Liver (tissue), 8 donors: ENCODE measurements at regions not wholly inside any gene's neighbourhood (a gene's known extent, or its start where the extent isn't known, plus 50 kb on each side); places are given as distances from the start of the nearest gene placed in this dataset.

ENCODE experiments used
- DNase-seq: peaks from one replicate; pipeline ENCODE4 v3.0.0-alpha.2; 2017; ENCODE audit warnings: low spot score
- H3K27ac ChIP-seq, 2 donors: one replicate each; pipeline ENCODE4 v1.7.0; 2013; ENCODE audit warnings: inconsistent platforms in 2 of 2, low read length in 2 of 2, control low read depth in 1 of 2, low read depth in 1 of 2, mild to moderate bottlenecking in 1 of 2
- H3K27me3 ChIP-seq, 4 donors: one replicate each; pipeline versions ENCODE4 v1.6.1 to v1.7.0; 2013; ENCODE audit warnings: low read length in 3 of 4, inconsistent platforms in 1 of 4, mild to moderate bottlenecking in 1 of 4, moderate library complexity in 1 of 4; ENCODE audit not compliant: control insufficient read depth in 4 of 4, insufficient read depth in 4 of 4
- H3K36me3 ChIP-seq, 4 donors: one replicate each; pipeline versions ENCODE4 v1.6.1 to v1.7.0; 2013; ENCODE audit warnings: low read length in 3 of 4, mild to moderate bottlenecking in 3 of 4, low read depth in 1 of 4, moderate library complexity in 1 of 4; ENCODE audit not compliant: control insufficient read depth in 4 of 4, insufficient read depth in 3 of 4
- H3K4me1 ChIP-seq, 4 donors: one replicate each; pipeline versions ENCODE4 v1.6.1 to v1.7.0; 2013; ENCODE audit warnings: low read length in 3 of 4, mild to moderate bottlenecking in 3 of 4, moderate library complexity in 1 of 4; ENCODE audit not compliant: control insufficient read depth in 4 of 4, insufficient read depth in 4 of 4
- H3K4me3 ChIP-seq, 3 donors: one replicate each; pipeline versions ENCODE4 v1.6.1 to v1.7.0; 2013; ENCODE audit warnings: low read length in 3 of 3, control low read depth in 1 of 3, low read depth in 1 of 3, mild to moderate bottlenecking in 1 of 3
- H3K9ac ChIP-seq, 2 donors: one replicate each; pipeline ENCODE4 v1.7.0; 2013; ENCODE audit warnings: low read length in 2 of 2, mild to moderate bottlenecking in 2 of 2, moderate library complexity in 2 of 2, control low read depth in 1 of 2, low read depth in 1 of 2
- H3K9me3 ChIP-seq, 4 donors: one replicate each; pipeline versions ENCODE4 v1.6.1 to v1.7.0; 2013; ENCODE audit warnings: low read length in 3 of 4; ENCODE audit not compliant: control insufficient read depth in 4 of 4
- ATF3 ChIP-seq: IDR thresholded peaks from 2 replicates; pipeline ENCODE4 v1.6.1; 2016; ENCODE audit warnings: antibody characterized with exemption
- CTCF ChIP-seq: fragments of 150-350 bp; IDR thresholded peaks from 2 replicates; pipeline ENCODE4 v1.5.1; 2017; ENCODE audit warnings: improper control_type of control experiment, low read depth, low read length; ENCODE audit not compliant: missing input control
- EGR1 ChIP-seq, 2 donors: IDR thresholded peaks; 2 replicates each; pipeline ENCODE4 v1.6.1; 2016 to 2018; ENCODE audit warnings: antibody characterized with exemption in 2 of 2, low read depth in 2 of 2
- FOXA2 ChIP-seq: IDR thresholded peaks from 2 replicates; pipeline ENCODE4 v1.6.1; 2016; ENCODE audit warnings: antibody characterized with exemption
- HNF4A ChIP-seq, 2 donors: conservative IDR thresholded peaks; 2 replicates each; pipeline ENCODE4 v1.6.1; 2016; ENCODE audit warnings: antibody characterized with exemption in 2 of 2, mild to moderate bottlenecking in 2 of 2
- HNF4G ChIP-seq: IDR thresholded peaks from 2 replicates; pipeline ENCODE4 v1.6.1; 2016; ENCODE audit warnings: antibody characterized with exemption
- JUND ChIP-seq, 2 donors: IDR thresholded peaks; 2 replicates each; pipeline ENCODE4 v1.6.1; 2016; ENCODE audit warnings: antibody characterized with exemption in 2 of 2
- MAX ChIP-seq: IDR thresholded peaks from 2 replicates; pipeline ENCODE4 v1.6.1; 2016; ENCODE audit warnings: antibody characterized with exemption
- NR2F2 ChIP-seq: IDR thresholded peaks from 2 replicates; pipeline ENCODE4 v1.6.1; 2016; ENCODE audit warnings: antibody characterized with exemption
- RAD21 ChIP-seq, 2 donors: IDR thresholded peaks; 2 replicates each; pipeline ENCODE4 v1.6.1; 2016; ENCODE audit warnings: antibody characterized with exemption in 2 of 2, mild to moderate bottlenecking in 2 of 2
- REST ChIP-seq: IDR thresholded peaks from 2 replicates; pipeline ENCODE4 v1.6.1; 2016; ENCODE audit warnings: antibody characterized with exemption, mild to moderate bottlenecking
- RXRA ChIP-seq, 2 donors: IDR thresholded peaks; 2 replicates each; pipeline ENCODE4 v1.6.1; 2017 to 2018; ENCODE audit warnings: antibody characterized with exemption in 2 of 2, mild to moderate bottlenecking in 1 of 2
- SP1 ChIP-seq: IDR thresholded peaks from 2 replicates; pipeline ENCODE4 v1.6.1; 2018; ENCODE audit warnings: antibody characterized with exemption, mild to moderate bottlenecking
- YY1 ChIP-seq: IDR thresholded peaks from 2 replicates; pipeline ENCODE4 v1.6.1; 2016; ENCODE audit warnings: antibody characterized with exemption, mild to moderate bottlenecking
- WGBS: extraction: QIAGEN DNeasy Blood & Tissue Kit; methylation state at CpG from one replicate; pipeline ENCODE4 v1.1.7; 2013; 5-methylcytosine and 5-hydroxymethylcytosine counted together
- donor health status: healthy.
- donor health status: healthy.
- donor health status: healthy.
- donor health status: healthy.
- donor health status: healthy.

GRCh38 chr13:104137416-104137815 lies 1071.2 kb upstream of the SLC10A2 start:
- no peaks in the 10 kb centered on the region for H3K9me3 ChIP-seq
- H3K9ac ChIP-seq: no peak overlapping the region
- TF ChIP-seq CTCF (no peak), EGR1 (IDR thresholded peaks at IDR 0.05; ENCODE audit: low read depth in 2 of 2) (no peak), YY1 (no peak), FOXA2 (no peak), NR2F2 (no peak), RXRA (IDR thresholded peaks at IDR 0.05) (no peak), MAX (no peak), HNF4A (conservative IDR thresholded peaks at IDR 0.05) (no peak)
- H3K4me3 ChIP-seq: no peak overlapping the region
- H3K36me3 ChIP-seq: no peaks in the 10 kb centered on the region
- peaks cover 0 to 4% (median 0%) of the 10 kb centered on the region in 4 donors for H3K27me3 ChIP-seq
- H3K27ac ChIP-seq: no peak overlapping the region
- no peak for DNase-seq
- H3K4me1 ChIP-seq: no peaks in the 10 kb centered on the region
- 71% methylated on average over 6 of the region's 6 CpGs for WGBS

GRCh38 chr13:104132849-104133248 lies 1066.6 kb upstream of the SLC10A2 start:
- 65% methylated on average over 5 of the region's 5 CpGs for WGBS
- no peaks in the 10 kb centered on the region for H3K4me1 ChIP-seq
- DNase-seq: no peak
- no peak overlapping the region for H3K9ac ChIP-seq
- no peak for TF ChIP-seq RXRA (IDR thresholded peaks at IDR 0.05)
- TF ChIP-seq CTCF: no peak
- TF ChIP-seq HNF4A (conservative IDR thresholded peaks at IDR 0.05): no peak
- TF ChIP-seq ATF3: no peak
- TF ChIP-seq MAX: no peak
- no peak for TF ChIP-seq YY1
- TF ChIP-seq SP1: no peak
- no peak for TF ChIP-seq JUND (IDR thresholded peaks at IDR 0.05)
- no peak for TF ChIP-seq RAD21 (IDR thresholded peaks at IDR 0.05)
- TF ChIP-seq NR2F2: no peak
- TF ChIP-seq HNF4G: no peak
- TF ChIP-seq FOXA2: no peak
- no peak for TF ChIP-seq REST
- H3K9me3 ChIP-seq: no peaks in the 10 kb centered on the region
- H3K36me3 ChIP-seq: no peaks in the 10 kb centered on the region
- no peak overlapping the region for H3K27ac ChIP-seq
- no peak overlapping the region for H3K4me3 ChIP-seq
- H3K27me3 ChIP-seq: no peaks in the 10 kb centered on the region
